LNCAP (cell line): ENCODE measurements at regions not wholly inside any gene's neighbourhood (a gene's known extent, or its start where the extent isn't known, plus 50 kb on each side); places are given as distances from the start of the nearest gene placed in this dataset.

Experiments
- CTCF ChIP-seq: fragments of 450-650 bp; IDR thresholded peaks from 2 replicates; pipeline ENCODE4 v1.5.1; 2017; ENCODE audit warnings: mild to moderate bottlenecking

DNA sequence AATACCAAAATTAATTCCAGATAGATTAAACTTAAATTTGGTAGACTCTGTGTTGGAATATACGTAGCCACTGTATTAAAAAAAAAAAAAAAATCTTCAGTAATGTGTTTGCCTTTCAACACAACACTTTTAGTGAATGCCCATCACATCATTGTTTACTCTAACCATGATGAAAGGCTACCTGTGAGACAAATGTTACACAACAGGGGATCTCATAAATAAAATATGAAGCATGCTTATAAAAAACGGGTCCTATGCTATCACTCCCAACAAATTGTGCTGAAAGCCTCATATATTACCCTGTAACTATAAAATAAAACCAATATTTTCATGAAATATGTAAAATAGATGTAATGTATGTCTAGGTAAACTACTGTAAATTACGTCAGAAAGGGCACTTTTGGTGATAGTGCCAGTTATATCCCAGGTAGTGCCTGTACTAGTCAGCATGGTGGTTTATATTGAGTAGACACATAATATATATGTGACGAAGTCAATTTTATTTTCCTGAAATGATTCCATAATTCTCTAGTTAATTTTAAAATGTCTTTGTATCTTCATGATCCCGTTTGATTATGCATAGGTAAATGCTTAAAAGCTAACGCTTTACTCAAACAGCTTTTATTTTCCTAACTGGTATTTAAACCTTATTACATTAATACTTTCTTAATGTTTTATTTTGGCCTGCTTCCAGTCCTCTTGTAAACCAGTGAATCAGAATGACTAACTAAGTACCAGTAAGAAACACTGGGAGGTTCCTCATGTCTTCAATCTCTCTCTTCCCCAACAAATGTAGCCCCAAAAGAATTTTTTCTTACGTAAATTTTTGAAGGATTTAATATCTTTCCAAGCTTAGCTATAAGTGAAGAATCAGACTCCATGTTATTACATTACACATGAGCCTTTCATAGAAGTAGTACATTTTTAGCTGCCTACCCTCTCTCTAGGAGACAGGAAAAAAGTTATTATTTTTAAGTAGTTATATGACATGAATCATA is 420.3 kb downstream of the GABRG2 start:
- TF ChIP-seq CTCF, result no peak

DNA sequence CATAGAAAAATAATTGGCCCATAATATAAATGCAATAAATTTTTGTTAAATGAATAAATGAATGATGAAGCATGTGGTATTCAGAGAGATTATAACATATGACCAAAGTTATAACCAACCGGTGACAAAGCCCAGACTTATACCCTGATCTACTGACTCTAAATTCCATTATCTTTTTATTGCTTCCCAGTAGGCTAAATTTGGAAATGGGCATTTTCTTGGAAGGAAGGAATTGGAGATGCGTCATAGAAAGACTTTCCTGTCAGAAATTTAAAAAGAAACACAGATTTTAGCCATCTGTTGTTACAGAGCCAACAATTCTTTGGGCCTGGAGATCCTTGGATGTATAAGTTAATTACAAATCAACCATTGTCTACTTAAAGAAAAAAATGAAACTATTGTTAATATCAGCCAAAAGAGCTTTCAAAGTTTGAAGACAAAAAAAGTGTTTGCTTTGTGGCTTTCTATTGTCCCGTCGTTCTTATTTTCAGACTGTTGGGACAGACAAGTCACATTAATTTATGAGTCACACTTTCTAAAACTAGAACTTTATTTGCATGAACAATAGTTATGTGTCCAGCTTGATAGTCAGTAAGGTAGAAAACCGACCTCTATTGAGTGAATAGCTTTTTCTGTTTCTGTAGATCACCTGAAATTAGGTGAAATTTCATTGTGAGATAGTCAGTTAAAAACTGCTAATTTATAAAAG is 428.7 kb downstream of the GABRG2 start:
- no peak for TF ChIP-seq CTCF

GRCh38 chr5:162497455-162497854 is 429.9 kb downstream of the GABRG2 start:
- TF ChIP-seq CTCF, result no peak

DNA sequence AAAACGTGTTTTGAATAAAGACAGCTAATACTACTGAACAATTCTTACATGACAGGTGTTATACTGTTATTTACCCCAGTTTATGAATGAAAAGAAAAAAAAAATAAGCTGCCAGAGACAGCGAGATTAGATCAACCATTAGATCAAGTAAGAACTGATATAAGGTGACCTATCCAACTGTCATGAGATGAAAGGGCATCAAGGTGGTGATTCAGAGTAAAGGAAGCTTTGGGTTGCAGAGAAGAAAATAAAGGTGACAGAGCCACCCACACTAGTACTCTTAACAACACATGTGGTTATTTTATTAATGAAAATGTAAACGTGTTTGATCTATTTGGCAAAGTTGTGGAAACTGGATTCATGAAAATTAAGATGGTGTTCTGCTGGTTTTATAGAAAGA is 435.2 kb downstream of the GABRG2 start:
- no peak for TF ChIP-seq CTCF

DNA sequence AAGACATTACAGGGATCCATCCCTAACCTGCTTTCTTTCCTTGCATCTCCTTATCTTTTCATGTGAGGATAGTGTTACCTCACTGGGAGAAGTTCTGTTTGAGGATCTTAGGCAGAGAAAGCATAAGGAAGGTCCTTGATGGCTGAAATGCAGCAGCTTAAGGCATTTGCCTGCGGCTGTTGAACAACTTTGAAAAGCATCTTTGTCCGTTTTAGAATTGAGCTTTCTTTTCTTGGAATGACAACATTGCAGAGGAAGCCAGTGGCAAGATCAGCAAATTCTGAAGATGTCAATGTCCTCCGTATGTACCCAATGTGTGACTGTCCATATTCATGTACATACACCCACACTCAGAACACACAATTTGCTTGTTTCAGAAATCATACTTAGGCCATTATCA is 436.2 kb downstream of the GABRG2 start:
- TF ChIP-seq CTCF, result no peak

GRCh38 chr5:162512935-162513565 is 445.5 kb downstream of the GABRG2 start:
- TF ChIP-seq CTCF, result no peak

GRCh38 chr5:162514116-162514515 is 446.5 kb downstream of the GABRG2 start:
- no peak for TF ChIP-seq CTCF
